ENCODE measurements at regions not wholly inside any gene's neighbourhood (a gene's known extent, or its start where the extent isn't known, plus 50 kb on each side); places are given as distances from the start of the nearest gene placed in this dataset.
"Not testable (repeated sequence)": the region's sequence is repeated elsewhere in the genome, so short reads cannot be mapped to it uniquely, and the experiment has no call there.

DNA sequence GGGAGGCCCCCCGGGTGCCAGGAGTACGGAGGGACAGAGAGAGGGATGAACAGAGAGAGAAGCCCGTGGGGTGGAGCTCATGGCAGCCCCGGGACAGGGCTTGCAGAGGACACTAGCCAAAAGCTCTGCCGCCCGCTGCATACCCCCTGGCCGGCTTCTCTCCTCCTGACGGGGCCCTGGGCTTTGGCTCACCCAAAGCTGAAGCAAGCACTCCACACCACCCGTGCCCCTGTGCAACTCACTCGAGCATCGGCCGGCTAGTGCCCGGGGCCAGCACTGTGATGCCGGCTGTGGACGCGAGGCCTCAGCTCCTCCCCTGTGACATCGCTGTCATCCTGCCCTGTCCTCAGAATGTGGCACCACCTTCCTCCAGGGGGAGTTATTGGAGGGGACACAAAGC, 429.6 kb downstream of the BRD1 start:
- Mint-ChIP-seq H3K27me3 (ENCODE audit: low read depth) (peaks cover 4% of the 10 kb centered on the region), H3K4me3 (no peak overlapping the region)
- no peak for DNase-seq (ENCODE audit: low read depth, low spot score)

DNA sequence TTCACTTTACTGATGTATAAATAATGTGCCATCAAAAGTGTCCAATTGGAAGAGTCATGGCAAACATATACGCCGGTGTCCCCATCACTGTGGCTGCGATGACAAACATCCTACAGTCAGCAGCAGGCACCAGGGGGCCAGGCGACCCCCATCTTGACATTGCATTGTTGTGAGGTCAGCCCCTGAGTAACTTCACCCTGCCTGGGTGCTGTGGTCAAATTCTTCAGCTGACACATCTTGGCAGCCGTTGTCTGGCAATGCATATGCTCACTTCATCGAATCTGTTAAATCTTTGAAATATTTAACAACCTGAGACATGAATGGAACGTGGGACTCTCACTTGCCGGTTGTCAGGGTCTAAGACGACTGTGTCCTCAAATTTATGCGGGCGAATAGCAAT, 430.9 kb downstream of the BRD1 start:
- TF ChIP-seq, protein P1, sequence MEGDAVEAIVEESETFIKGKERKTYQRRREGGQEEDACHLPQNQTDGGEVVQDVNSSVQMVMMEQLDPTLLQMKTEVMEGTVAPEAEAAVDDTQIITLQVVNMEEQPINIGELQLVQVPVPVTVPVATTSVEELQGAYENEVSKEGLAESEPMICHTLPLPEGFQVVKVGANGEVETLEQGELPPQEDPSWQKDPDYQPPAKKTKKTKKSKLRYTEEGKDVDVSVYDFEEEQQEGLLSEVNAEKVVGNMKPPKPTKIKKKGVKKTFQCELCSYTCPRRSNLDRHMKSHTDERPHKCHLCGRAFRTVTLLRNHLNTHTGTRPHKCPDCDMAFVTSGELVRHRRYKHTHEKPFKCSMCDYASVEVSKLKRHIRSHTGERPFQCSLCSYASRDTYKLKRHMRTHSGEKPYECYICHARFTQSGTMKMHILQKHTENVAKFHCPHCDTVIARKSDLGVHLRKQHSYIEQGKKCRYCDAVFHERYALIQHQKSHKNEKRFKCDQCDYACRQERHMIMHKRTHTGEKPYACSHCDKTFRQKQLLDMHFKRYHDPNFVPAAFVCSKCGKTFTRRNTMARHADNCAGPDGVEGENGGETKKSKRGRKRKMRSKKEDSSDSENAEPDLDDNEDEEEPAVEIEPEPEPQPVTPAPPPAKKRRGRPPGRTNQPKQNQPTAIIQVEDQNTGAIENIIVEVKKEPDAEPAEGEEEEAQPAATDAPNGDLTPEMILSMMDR (conservative IDR thresholded peaks at IDR 0.05): no peak
- peaks cover 4% of the 10 kb centered on the region for H3K4me1 Mint-ChIP-seq
- H3K27ac Mint-ChIP-seq (ENCODE audit: unreplicated experiment): no peak overlapping the region
- DNase-seq (ENCODE audit: low read depth, low spot score): no peak
- H3K36me3 Mint-ChIP-seq (ENCODE audit: low read depth): no peaks in the 10 kb centered on the region
- H3K4me3 Mint-ChIP-seq: no peak overlapping the region
- H3K9me3 Mint-ChIP-seq: no peaks in the 10 kb centered on the region
- peaks cover 4% of the 10 kb centered on the region for H3K27me3 Mint-ChIP-seq (ENCODE audit: low read depth)

More for the DNA sequence above, 429.6 kb downstream of the BRD1 start:
- Mint-ChIP-seq H3K4me1 (peaks cover 4% of the 10 kb centered on the region), H3K36me3 (ENCODE audit: low read depth) (no peaks in the 10 kb centered on the region), H3K27ac (ENCODE audit: unreplicated experiment) (no peak overlapping the region), H3K9me3 (no peaks in the 10 kb centered on the region)
- TF ChIP-seq, protein P1 (conservative IDR thresholded peaks at IDR 0.05): no peak

DNA sequence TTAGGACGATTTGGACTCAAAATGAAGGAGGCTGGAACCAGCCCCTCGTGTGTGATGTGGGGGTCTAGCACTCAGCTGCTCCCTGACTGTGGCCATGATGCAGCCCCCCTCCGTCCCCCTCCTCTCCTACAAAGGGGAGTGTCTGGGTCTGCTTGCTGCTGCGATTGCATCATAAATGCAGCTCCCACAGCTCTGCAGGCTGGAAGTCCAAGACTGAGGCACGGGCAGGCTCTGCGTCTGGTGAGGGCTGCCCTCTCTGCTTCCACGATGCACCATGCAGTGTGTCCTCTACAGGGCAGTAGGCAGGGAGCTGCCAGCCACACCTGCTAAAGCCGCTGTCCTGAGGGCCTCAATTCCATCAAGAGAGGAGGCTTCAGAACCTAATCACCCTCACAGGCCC, 432.1 kb downstream of the BRD1 start:
- no peak for DNase-seq (ENCODE audit: low read depth, low spot score)
- no peak overlapping the region for H3K27ac Mint-ChIP-seq (ENCODE audit: unreplicated experiment)
- no peaks in the 10 kb centered on the region for H3K36me3 Mint-ChIP-seq (ENCODE audit: low read depth)
- no peaks in the 10 kb centered on the region for H3K9me3 Mint-ChIP-seq
- TF ChIP-seq, protein P1 (conservative IDR thresholded peaks at IDR 0.05): no peak
- H3K4me3 Mint-ChIP-seq: no peak overlapping the region
- peaks cover 4% of the 10 kb centered on the region for H3K4me1 Mint-ChIP-seq
- peaks cover 4% of the 10 kb centered on the region for H3K27me3 Mint-ChIP-seq (ENCODE audit: low read depth)

DNA sequence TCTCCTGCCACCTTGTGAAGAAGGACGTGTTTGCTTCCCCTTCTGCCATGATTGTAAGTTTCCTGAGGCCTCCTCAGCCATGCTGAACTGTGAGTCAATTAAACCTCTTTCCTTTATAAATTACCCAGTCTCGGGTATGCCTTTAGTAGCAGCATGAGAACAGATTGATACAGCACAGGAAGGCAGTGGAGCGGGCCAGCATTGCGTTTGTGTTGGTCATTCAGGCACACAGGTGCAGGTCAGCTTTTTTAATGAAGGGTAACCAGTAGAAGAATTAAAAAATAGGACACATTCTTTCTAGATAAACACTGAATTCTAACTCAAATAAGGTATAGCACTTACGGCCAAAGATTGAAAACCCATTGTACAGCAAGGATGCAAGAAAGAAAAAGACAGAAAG, 432.6 kb downstream of the BRD1 start:
- not testable (repeated sequence) for H3K27me3 Mint-ChIP-seq (ENCODE audit: low read depth); H3K4me3 Mint-ChIP-seq; H3K27ac Mint-ChIP-seq (ENCODE audit: unreplicated experiment); H3K36me3 Mint-ChIP-seq (ENCODE audit: low read depth); H3K9me3 Mint-ChIP-seq; H3K4me1 Mint-ChIP-seq; DNase-seq (ENCODE audit: low read depth, low spot score)

DNA sequence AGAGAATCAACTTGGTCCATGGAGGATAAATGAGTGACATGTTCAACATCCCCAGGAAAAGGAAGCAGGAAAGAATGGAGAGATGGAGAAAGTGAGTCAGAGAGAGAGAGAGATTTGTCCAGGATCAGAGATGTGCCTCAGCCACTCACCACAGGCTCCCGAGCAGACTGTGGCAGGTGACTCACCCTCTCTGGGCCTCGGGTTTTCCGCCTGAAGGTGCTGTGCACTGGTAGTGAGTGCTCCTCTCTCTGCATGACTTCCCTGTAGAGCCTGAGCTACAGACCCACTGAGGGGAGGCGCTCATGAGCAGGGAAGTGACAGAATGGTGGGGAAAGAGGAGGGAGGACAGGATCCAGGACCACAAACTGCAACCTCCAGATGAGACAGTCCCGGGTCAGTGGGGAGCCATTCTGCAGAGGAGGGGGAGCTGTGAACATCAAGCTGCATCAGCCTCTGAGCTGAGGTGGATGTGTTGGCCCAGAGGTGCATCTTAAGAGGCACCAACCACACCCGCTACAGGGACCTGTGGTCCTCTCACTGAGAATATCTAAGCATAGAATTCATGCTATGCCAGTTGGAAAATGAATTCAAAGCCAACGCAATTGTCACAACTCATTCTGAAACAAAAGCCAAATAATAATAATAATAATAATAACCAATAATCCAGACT, 433.4 kb downstream of the BRD1 start:
- no peaks in the 10 kb centered on the region for H3K36me3 Mint-ChIP-seq (ENCODE audit: low read depth)
- no peak for DNase-seq (ENCODE audit: low read depth, low spot score)
- H3K27ac Mint-ChIP-seq (ENCODE audit: unreplicated experiment): no peak overlapping the region
- H3K4me1 Mint-ChIP-seq: peaks cover 4% of the 10 kb centered on the region
- TF ChIP-seq, protein P1 (conservative IDR thresholded peaks at IDR 0.05): no peak
- no peaks in the 10 kb centered on the region for H3K9me3 Mint-ChIP-seq
- no peak overlapping the region for H3K4me3 Mint-ChIP-seq
- peaks cover 4% of the 10 kb centered on the region for H3K27me3 Mint-ChIP-seq (ENCODE audit: low read depth)

DNA sequence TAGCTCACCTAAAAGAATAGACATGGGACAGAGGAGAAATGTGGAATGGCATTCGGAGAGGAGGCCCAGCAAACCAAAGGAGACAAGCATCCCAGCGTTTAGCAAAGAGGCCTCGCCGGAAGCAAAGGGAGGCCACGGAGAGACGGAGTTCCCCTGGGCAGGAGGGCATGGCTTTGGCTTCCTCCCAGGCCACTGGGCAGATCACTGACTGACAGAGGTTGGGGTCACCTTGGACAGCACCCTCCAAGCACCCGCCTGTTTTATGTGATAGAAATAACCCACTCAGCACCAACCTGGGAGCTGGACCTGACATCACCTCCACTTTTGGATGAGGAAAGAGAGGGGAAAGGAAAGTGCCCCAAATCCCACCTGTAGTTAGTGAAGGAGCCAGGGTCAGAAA, 434.1 kb downstream of the BRD1 start:
- Mint-ChIP-seq H3K36me3 (ENCODE audit: low read depth) (no peaks in the 10 kb centered on the region), H3K4me3 (no peak overlapping the region), H3K27ac (ENCODE audit: unreplicated experiment) (no peak overlapping the region), H3K9me3 (no peaks in the 10 kb centered on the region), H3K4me1 (peaks cover 4% of the 10 kb centered on the region), H3K27me3 (ENCODE audit: low read depth) (peaks cover 4% of the 10 kb centered on the region)
- no peak for DNase-seq (ENCODE audit: low read depth, low spot score)
- TF ChIP-seq, protein P1 (conservative IDR thresholded peaks at IDR 0.05): no peak

All from neural crest cell (in vitro differentiated cells).